ENCODE measurements at regions not wholly inside any gene's neighbourhood (a gene's known extent, or its start where the extent isn't known, plus 50 kb on each side); places are given as distances from the start of the nearest gene placed in this dataset.

DNA sequence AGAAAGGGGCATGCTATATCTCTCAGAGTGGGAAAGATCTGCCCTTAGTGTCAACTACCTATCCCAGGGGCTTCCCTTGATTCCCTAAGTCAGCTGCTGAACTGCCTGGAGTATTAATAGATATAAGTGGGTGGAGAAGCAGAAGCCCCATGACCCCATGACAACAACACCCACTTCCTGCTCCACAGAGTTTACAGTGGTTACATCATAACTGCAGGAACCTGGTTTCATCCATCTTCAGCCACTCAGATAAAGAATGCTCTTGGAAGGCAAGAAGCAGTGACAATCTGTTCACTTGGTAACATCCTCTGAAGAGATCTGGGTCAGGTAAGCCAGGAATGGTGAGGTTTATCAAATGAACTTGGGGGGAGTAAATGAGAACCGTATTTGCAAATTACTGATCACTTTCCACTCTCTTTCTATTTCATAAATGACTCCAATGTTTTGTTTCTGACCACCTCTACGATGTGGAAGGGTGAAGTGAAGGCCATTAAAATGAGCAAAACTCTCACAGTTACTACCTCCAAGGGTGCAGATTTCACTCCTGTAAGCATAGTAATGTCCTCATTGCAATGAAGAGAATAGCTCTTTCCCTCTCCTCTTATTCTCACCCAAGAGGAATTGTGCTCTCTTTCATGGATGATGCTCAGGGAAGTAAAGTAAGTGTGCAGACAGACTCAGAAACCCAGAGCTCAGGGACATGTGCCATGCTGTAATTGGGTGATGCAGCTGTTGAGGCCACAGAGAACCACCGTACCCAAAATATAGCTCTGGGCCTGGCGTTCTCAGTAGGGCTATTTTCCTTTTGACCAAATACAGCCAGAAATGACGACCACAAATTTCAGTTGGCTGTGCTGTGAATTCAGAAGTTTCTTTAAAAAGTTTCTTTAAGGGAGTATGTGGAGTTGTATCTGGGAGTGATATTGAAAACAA, 192.8 kb upstream of the APCDD1 start:
- no peak for DNase-seq (ENCODE audit: low spot score in 2 of 2, unreplicated experiment in 2 of 2)
- no peak overlapping the region for H3K27ac Mint-ChIP-seq
- TF ChIP-seq, protein P1, sequence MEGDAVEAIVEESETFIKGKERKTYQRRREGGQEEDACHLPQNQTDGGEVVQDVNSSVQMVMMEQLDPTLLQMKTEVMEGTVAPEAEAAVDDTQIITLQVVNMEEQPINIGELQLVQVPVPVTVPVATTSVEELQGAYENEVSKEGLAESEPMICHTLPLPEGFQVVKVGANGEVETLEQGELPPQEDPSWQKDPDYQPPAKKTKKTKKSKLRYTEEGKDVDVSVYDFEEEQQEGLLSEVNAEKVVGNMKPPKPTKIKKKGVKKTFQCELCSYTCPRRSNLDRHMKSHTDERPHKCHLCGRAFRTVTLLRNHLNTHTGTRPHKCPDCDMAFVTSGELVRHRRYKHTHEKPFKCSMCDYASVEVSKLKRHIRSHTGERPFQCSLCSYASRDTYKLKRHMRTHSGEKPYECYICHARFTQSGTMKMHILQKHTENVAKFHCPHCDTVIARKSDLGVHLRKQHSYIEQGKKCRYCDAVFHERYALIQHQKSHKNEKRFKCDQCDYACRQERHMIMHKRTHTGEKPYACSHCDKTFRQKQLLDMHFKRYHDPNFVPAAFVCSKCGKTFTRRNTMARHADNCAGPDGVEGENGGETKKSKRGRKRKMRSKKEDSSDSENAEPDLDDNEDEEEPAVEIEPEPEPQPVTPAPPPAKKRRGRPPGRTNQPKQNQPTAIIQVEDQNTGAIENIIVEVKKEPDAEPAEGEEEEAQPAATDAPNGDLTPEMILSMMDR (IDR thresholded peaks at IDR 0.05; ENCODE audit: unreplicated experiment): no peak
- peaks cover 31% of the 10 kb centered on the region for H3K9me3 Mint-ChIP-seq
- H3K4me3 Mint-ChIP-seq: no peak overlapping the region
- H3K4me1 Mint-ChIP-seq: peaks cover 7% of the 10 kb centered on the region
- H3K27me3 Mint-ChIP-seq (ENCODE audit: low read depth): no peaks in the 10 kb centered on the region
- H3K36me3 Mint-ChIP-seq: peaks cover 6% of the 10 kb centered on the region

DNA sequence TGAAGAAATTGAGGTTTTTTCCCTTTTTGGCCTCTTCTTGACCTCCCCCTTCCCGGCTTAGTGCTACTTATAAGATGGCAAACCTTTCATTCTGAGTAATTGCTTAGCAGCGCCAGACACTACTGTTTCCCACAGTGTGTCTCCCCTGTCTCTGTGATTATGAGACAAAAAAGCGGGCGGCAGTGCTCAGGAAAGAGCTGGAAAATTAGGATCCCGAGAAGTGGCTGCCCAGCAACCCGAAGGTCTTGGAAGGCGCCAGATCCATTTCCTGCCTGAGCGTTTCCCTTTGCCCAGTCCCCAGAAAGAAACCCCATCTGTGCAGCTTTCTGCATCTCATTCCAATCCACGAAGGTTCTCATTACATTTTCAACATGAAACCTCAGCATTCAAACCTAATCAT, 191.9 kb upstream of the APCDD1 start:
- no peaks in the 10 kb centered on the region for H3K27me3 Mint-ChIP-seq (ENCODE audit: low read depth)
- peaks cover 6% of the 10 kb centered on the region for H3K36me3 Mint-ChIP-seq
- peaks cover 7% of the 10 kb centered on the region for H3K4me1 Mint-ChIP-seq
- no peak overlapping the region for H3K27ac Mint-ChIP-seq
- H3K9me3 Mint-ChIP-seq: peaks cover 24% of the 10 kb centered on the region
- TF ChIP-seq, protein P1 (IDR thresholded peaks at IDR 0.05; ENCODE audit: unreplicated experiment): no peak
- no peak overlapping the region for H3K4me3 Mint-ChIP-seq
- DNase-seq (ENCODE audit: low spot score in 2 of 2, unreplicated experiment in 2 of 2): no peak

DNA sequence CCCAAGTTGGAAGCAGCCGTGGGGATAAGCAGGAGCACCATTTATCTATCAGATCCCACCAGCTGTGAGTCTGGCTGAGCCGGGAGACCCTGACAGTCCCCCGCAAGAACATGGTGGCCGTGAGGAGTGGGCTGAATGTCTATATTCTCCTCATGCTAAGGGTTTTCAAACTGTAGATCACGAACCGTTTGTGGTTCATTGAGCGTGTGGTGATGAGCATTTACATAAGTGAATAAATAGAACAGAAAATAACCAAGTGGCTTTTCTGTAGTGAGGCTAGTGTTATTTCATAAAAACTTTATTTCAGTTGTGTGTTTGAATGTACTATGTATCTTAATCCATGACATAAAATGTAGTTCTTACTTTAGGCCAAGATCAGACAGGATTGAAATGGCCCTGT, 190.2 kb upstream of the APCDD1 start:
- Mint-ChIP-seq H3K9me3 (peaks cover 19% of the 10 kb centered on the region), H3K27ac (no peak overlapping the region)
- TF ChIP-seq, protein P1 (IDR thresholded peaks at IDR 0.05; ENCODE audit: unreplicated experiment): no peak

DNA sequence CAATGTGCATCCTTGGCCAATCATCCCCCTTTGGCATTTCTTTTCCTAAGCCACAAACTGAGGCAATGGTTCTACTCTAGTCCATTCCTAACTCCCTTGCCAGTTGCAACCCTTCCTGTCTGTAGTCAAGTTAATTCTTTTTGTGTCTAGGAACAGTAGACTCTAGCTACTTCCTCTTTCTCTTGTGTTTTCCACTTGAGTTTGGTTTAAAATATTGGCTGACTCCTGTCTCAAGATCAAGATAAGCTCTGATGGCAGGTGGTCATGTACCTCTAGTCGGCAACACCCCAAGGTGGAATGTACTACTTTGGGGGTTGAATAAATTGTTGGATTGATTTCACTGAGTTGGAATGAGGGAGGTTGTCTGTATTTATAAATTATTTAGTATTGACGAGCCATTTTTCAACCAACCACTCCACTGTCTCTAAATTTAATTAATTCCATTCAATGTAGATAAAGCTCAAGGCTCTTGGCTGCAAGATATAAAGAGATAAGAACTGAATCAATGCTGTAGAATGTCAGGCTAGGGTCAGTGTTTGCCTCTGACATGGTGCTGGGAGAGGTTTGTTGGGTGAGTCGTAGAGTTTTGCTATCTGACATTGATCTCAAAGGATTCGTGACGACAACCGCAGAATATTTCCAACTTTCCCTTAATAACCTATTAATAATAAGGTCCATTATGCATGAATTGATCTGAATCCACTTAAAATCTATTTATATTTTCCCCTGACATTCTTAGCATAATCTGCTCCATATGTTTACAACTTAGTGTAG, 188.7 kb upstream of the APCDD1 start:
- TF ChIP-seq, protein P1 (IDR thresholded peaks at IDR 0.05; ENCODE audit: unreplicated experiment): no peak
- Mint-ChIP-seq H3K27ac (no peak overlapping the region), H3K9me3 (peaks cover 8% of the 10 kb centered on the region), H3K4me1 (peaks cover 26% of the 10 kb centered on the region), H3K36me3 (peaks cover 6% of the 10 kb centered on the region), H3K27me3 (ENCODE audit: low read depth) (no peaks in the 10 kb centered on the region), H3K4me3 (no peak overlapping the region)
- no peak for DNase-seq (ENCODE audit: low spot score in 2 of 2, unreplicated experiment in 2 of 2)

More for the DNA sequence above, 190.2 kb upstream of the APCDD1 start:
- no peak overlapping the region for H3K4me3 Mint-ChIP-seq
- peaks cover 14% of the 10 kb centered on the region for H3K4me1 Mint-ChIP-seq
- H3K36me3 Mint-ChIP-seq: peaks cover 6% of the 10 kb centered on the region
- no peak for DNase-seq (ENCODE audit: low spot score in 2 of 2, unreplicated experiment in 2 of 2)
- H3K27me3 Mint-ChIP-seq (ENCODE audit: low read depth): no peaks in the 10 kb centered on the region

DNA sequence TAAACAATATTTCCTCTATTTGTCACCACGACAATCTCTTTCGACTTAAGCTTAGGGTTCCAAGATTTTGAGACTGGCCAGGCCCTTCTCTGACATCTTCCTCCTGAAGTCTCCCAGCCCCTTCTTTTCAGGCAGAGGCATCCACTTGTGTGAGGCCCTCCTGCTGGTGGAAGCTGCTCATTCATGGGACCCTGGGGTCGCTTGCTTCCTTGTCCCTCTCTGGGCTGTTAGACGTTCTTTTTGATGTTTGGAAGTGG, 188.2 kb upstream of the APCDD1 start:
- H3K4me1 Mint-ChIP-seq: peaks cover 26% of the 10 kb centered on the region
- H3K27me3 Mint-ChIP-seq (ENCODE audit: low read depth): no peaks in the 10 kb centered on the region
- no peak overlapping the region for H3K4me3 Mint-ChIP-seq
- no peak for DNase-seq (ENCODE audit: low spot score in 2 of 2, unreplicated experiment in 2 of 2)
- peaks cover 8% of the 10 kb centered on the region for H3K9me3 Mint-ChIP-seq
- TF ChIP-seq, protein P1 (IDR thresholded peaks at IDR 0.05; ENCODE audit: unreplicated experiment): no peak
- H3K27ac Mint-ChIP-seq: no peak overlapping the region
- peaks cover 6% of the 10 kb centered on the region for H3K36me3 Mint-ChIP-seq
